Left ventricle myocardium inferior (tissue), 1 donor: ENCODE measurements at regions not wholly inside any gene's neighbourhood (a gene's known extent, or its start where the extent isn't known, plus 50 kb on each side); places are given as distances from the start of the nearest gene placed in this dataset.

ENCODE experiments used
- DNase-seq: peaks from one replicate; pipeline ENCODE4 v3.0.0-alpha.2; 2020
- H3K27ac ChIP-seq: fragments of 200-600 bp; replicated peaks from 2 replicates; pipeline ENCODE4 v1.8.0; 2021
- H3K27me3 ChIP-seq: fragments of 200-600 bp; 2 replicates; pipeline ENCODE4 v1.8.0; 2021; ENCODE audit warnings: low read depth
- H3K36me3 ChIP-seq: fragments of 200-600 bp; 2 replicates; pipeline ENCODE4 v1.8.0; 2021
- H3K4me1 ChIP-seq: fragments of 200-600 bp; 2 replicates; pipeline ENCODE4 v1.8.0; 2021
- H3K4me3 ChIP-seq: fragments of 200-600 bp; 2 replicates; pipeline ENCODE4 v1.8.0; 2021; ENCODE audit warnings: mild to moderate bottlenecking, moderate library complexity
- H3K9me3 ChIP-seq: fragments of 200-600 bp; replicated peaks from 2 replicates; pipeline ENCODE4 v1.8.0; 2021
- CTCF ChIP-seq: fragments of 200-600 bp; IDR thresholded peaks from 2 replicates; pipeline ENCODE4 v1.8.0; 2021; ENCODE audit warnings: antibody characterized with exemption, mild to moderate bottlenecking, borderline replicate concordance
- intact Hi-C: fragments of 100-400 bp; cut with micrococcal nuclease; formaldehyde crosslinking; loops from one replicate; pipeline ENCODE4 v1.11.0; 2022
- donor health status: DM: no; HTN: yes; CAD: no; lungs with severe emphysema.

DNA sequence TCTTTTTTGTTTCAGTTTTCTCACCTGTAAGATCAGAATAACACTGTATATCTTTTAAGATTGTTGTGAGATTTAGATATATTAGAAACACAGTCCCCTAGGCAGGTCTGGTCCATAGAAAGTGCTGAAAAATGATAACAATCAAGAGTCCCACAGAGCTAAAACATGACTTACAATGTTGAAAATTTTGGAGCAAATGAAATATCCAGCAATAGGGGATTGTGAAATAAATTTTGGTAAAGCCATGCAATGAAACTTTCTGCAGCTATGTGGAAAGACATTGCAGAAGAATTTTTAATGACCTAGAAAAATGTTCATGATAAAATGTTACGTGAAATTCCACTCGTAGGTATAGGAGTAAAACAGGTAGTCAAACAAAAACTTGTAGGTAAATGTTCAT lies 127.6 kb upstream of the SERPINE2 start:
- Histone ChIP-seq H3K9me3 (no peaks in the 10 kb centered on the region), H3K36me3 (no peaks in the 10 kb centered on the region), H3K4me1 (peaks cover 18% of the 10 kb centered on the region), H3K27ac (no peak overlapping the region), H3K4me3 (no peak overlapping the region), H3K27me3 (no peaks in the 10 kb centered on the region)
- intact Hi-C loops, result no loop called here
- no peak for TF ChIP-seq CTCF
- no peak for DNase-seq

GRCh38 chr2:224165901-224166319 lies 126.8 kb upstream of the SERPINE2 start:
- H3K9me3 ChIP-seq, result no peaks in the 10 kb centered on the region
- H3K4me3 ChIP-seq, result no peak overlapping the region
- intact Hi-C loops, result no loop called here

DNA sequence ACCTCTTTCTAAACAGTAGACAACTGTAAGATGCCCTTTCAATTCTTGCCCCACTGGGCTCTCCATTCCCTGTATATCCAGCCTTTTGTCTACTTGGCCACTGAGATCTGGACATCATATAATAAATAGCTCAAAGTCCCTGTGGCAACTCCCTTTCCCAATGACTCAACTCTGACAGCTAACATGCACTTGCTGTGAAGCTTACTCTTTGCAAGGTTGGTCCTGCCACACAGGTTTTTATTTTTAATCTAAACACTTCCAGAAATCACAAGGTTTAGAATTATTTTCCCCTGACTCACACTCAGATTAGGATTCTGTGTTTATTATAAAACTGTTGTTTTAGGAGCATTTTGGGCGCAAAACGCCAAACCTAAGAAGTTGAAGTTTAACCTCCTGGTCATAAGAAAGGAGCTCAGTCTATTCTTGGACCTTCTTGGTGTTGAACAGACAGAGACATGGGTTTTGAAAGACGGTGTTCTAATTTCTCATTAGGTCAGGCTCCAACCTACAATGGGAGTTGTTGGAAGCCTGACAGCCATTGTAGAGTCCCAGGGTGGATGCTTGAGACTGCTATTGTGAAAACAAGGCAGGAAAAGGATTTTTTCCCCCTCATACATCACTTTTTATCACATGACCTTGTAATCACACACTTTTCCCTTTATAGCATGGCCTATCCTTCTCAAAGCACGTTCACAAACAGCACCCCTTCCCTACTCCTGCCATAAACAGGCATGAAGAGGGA lies 124.7 kb upstream of the SERPINE2 start:
- H3K4me1 ChIP-seq, result peaks cover 23% of the 10 kb centered on the region
- TF ChIP-seq CTCF, result no peak

More at GRCh38 chr2:224165901-224166319, 126.8 kb upstream of the SERPINE2 start:
- Histone ChIP-seq H3K27ac (no peak overlapping the region), H3K4me1 (peaks cover 21% of the 10 kb centered on the region), H3K36me3 (no peaks in the 10 kb centered on the region), H3K27me3 (no peaks in the 10 kb centered on the region)
- TF ChIP-seq CTCF, result no peak
- no peak for DNase-seq

GRCh38 chr2:224162122-224162521 lies 123.0 kb upstream of the SERPINE2 start:
- no peak for TF ChIP-seq CTCF
- no peak overlapping the region for H3K4me3 ChIP-seq
- H3K4me1 ChIP-seq, result peaks cover 23% of the 10 kb centered on the region
- no peaks in the 10 kb centered on the region for H3K36me3 ChIP-seq
- no peak for DNase-seq
- H3K27me3 ChIP-seq, result no peaks in the 10 kb centered on the region
- no peaks in the 10 kb centered on the region for H3K9me3 ChIP-seq
- intact Hi-C loops, result no loop called here
- no peak overlapping the region for H3K27ac ChIP-seq

More for the DNA sequence above, 124.7 kb upstream of the SERPINE2 start:
- intact Hi-C loops, result no loop called here
- H3K9me3 ChIP-seq, result no peaks in the 10 kb centered on the region
- no peaks in the 10 kb centered on the region for H3K36me3 ChIP-seq
- H3K27me3 ChIP-seq, result no peaks in the 10 kb centered on the region
- H3K27ac ChIP-seq, result peak overlapping the region; percentile 42
- no peak overlapping the region for H3K4me3 ChIP-seq
- DNase-seq, result no peak

GRCh38 chr2:224161712-224162111 lies 122.6 kb upstream of the SERPINE2 start:
- TF ChIP-seq CTCF, result no peak
- no peak overlapping the region for H3K27ac ChIP-seq
- intact Hi-C loops, result no loop called here

More at GRCh38 chr2:224161712-224162111, 122.6 kb upstream of the SERPINE2 start:
- H3K27me3 ChIP-seq, result no peaks in the 10 kb centered on the region
- H3K4me3 ChIP-seq, result no peak overlapping the region
- no peaks in the 10 kb centered on the region for H3K36me3 ChIP-seq
- no peaks in the 10 kb centered on the region for H3K9me3 ChIP-seq
- H3K4me1 ChIP-seq, result peaks cover 23% of the 10 kb centered on the region
- no peak for DNase-seq
